Stimulated activated naive B cell treated with anti-CD40 and anti-IgM and Interleukin-4, amounts not matched to agents 10 μg/mL and 1 μg/mL and 100 μg/mL, for 72 hours (primary cell): ENCODE measurements at regions not wholly inside any gene's neighbourhood (a gene's known extent, or its start where the extent isn't known, plus 50 kb on each side); places are given as distances from the start of the nearest gene placed in this dataset.
"Not testable (repeated sequence)": the region's sequence is repeated elsewhere in the genome, so short reads cannot be mapped to it uniquely, and the experiment has no call there.

Experiments used
- ATAC-seq, 2 donors: fragments of 150-1000 bp; cut with Tn5 transposase; replicated peaks; 2 replicates each; pipeline ENCODE4 v1.10.0; 2021; ENCODE audit warnings: moderate library complexity in 1 of 2
- DNase-seq: peaks from one replicate; pipeline ENCODE4 v3.0.0; 2021
- H3K27ac Mint-ChIP-seq: one replicate; pipeline ENCODE4 v1.8.0; 2022; ENCODE audit warnings: mild to moderate bottlenecking, mixed read lengths
- H3K27me3 Mint-ChIP-seq, 2 donors: one replicate each; pipeline ENCODE4 v1.8.0; 2022; ENCODE audit warnings: mixed read lengths in 2 of 2
- H3K36me3 Mint-ChIP-seq, 2 donors: one replicate each; pipeline ENCODE4 v1.8.0; 2022; ENCODE audit warnings: mixed read lengths in 2 of 2, mild to moderate bottlenecking in 1 of 2
- H3K4me1 Mint-ChIP-seq, 2 donors: one replicate each; pipeline ENCODE4 v1.8.0; 2022; ENCODE audit warnings: mixed read lengths in 2 of 2, mild to moderate bottlenecking in 1 of 2
- H3K4me3 Mint-ChIP-seq, 2 donors: one replicate each; pipeline ENCODE4 v1.8.0; 2022; ENCODE audit warnings: mild to moderate bottlenecking in 2 of 2, mixed read lengths in 2 of 2, moderate library complexity in 1 of 2
- H3K9me3 Mint-ChIP-seq, 2 donors: one replicate each; pipeline ENCODE4 v1.8.0; 2022; ENCODE audit warnings: mixed read lengths in 2 of 2, mild to moderate bottlenecking in 1 of 2

GRCh38 chr2:89888693-89889092, 1197.2 kb downstream of the RPIA start:
- not testable (repeated sequence) for DNase-seq, H3K4me1 Mint-ChIP-seq, ATAC-seq, H3K36me3 Mint-ChIP-seq, H3K4me3 Mint-ChIP-seq, H3K9me3 Mint-ChIP-seq, H3K27me3 Mint-ChIP-seq, H3K27ac Mint-ChIP-seq

- not testable (repeated sequence) for H3K9me3 Mint-ChIP-seq
Observed at GRCh38 chr2:89890185-89890773, 1198.8 kb downstream of the RPIA start.

DNA sequence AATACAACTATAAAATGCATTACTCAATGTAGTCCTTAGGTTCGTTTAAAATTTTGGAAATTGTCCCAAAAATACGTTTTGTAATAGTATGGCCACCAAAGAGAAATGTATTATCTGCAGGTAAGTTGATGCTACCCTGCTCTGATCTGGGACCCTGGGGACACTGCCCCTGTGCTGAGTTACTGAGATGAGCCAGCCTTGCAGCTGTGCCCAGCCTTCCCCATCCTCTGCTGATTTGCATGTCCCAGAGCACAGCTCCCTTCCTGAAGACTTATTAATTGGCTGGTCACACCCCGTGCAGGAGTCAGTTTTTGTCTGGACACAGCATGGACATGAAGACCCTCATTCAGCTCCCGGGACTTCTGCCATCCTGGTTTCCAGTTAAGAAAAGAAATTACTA, 1203.5 kb downstream of the RPIA start:
- H3K9me3 Mint-ChIP-seq, H3K27ac Mint-ChIP-seq, H3K4me1 Mint-ChIP-seq, H3K4me3 Mint-ChIP-seq, H3K27me3 Mint-ChIP-seq, DNase-seq, H3K36me3 Mint-ChIP-seq: not testable (repeated sequence)
- peak; percentile 34 to 68 for ATAC-seq

More at GRCh38 chr2:89890185-89890773, 1198.8 kb downstream of the RPIA start:
- DNase-seq, H3K4me1 Mint-ChIP-seq, H3K4me3 Mint-ChIP-seq, H3K27me3 Mint-ChIP-seq, H3K36me3 Mint-ChIP-seq, H3K27ac Mint-ChIP-seq: not testable (repeated sequence)
- ATAC-seq, result peak; percentile 34 to 77

DNA sequence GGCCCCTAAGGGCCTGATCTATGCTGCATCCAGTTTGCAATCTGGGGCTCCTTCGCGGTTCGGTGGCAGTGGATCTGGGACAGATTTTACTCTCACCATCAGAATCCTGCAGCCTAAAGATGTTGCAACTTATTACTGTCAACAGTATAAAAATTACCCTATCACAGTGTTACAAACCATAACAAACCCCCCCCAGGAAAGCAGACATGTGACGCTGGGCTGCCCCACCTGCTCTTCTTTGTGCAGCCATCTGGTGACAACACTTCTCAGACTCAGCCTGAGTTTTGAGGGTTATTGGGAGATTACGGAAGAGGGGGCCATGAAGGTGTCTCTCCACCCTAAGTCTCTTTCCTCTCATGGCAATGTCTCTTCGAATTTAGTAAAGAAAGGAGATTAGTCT, 1204.2 kb downstream of the RPIA start:
- H3K4me3 Mint-ChIP-seq, result not testable (repeated sequence)

GRCh38 chr2:89927018-89927417, 1235.5 kb downstream of the RPIA start:
- not testable (repeated sequence) for H3K9me3 Mint-ChIP-seq, ATAC-seq

More for the DNA sequence above, 1204.2 kb downstream of the RPIA start:
- ATAC-seq, result peak in 1 of 2 donors; percentile 46
- H3K27me3 Mint-ChIP-seq, DNase-seq, H3K4me1 Mint-ChIP-seq, H3K36me3 Mint-ChIP-seq, H3K27ac Mint-ChIP-seq, H3K9me3 Mint-ChIP-seq: not testable (repeated sequence)

DNA sequence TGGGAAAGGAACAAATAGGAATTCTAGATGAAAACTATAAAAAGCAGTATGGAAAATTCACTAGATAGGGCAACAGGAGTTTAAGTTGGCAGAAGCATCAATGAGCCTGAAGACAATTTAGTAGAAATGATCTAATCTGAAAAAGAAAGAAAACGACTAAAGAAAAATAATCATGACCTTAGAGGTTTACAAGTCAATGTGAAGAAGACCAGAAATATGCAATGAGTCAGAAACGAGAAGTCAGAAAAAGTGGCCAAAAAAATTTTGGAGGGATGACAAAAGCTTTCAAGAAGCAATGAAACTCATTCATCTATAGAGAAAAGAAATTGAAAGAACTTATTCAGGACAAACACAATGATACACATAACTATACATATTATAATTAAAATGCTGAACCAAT, 1244.0 kb downstream of the RPIA start:
- not testable (repeated sequence) for H3K9me3 Mint-ChIP-seq, H3K27ac Mint-ChIP-seq, ATAC-seq, H3K4me3 Mint-ChIP-seq, DNase-seq, H3K36me3 Mint-ChIP-seq, H3K27me3 Mint-ChIP-seq
- H3K4me1 Mint-ChIP-seq, result peaks cover 11 to 19% of the 10 kb centered on the region in 2 donors

More at GRCh38 chr2:89927018-89927417, 1235.5 kb downstream of the RPIA start:
- not testable (repeated sequence) for H3K4me1 Mint-ChIP-seq, H3K27ac Mint-ChIP-seq, H3K36me3 Mint-ChIP-seq, DNase-seq, H3K4me3 Mint-ChIP-seq, H3K27me3 Mint-ChIP-seq

DNA sequence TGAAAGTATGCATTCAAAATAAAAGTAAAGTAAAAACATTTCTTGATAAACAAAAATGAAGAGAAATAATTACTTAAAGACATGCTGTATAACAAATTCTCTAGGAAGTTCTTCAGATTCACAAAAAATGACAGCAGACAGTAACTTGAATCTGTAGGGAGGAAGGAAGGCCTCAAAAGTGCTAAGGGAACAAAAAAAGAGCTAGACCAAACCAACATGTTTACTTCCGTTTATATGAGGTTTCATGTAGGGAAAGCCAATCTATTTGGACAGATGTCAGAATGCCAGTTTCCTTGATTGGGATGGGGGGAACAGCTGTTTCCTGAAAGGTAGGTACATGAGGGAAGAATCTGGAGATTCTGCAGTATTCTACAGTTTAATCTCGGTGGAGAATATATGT, 1244.5 kb downstream of the RPIA start:
- H3K27me3 Mint-ChIP-seq, H3K9me3 Mint-ChIP-seq, H3K4me3 Mint-ChIP-seq, DNase-seq, ATAC-seq, H3K36me3 Mint-ChIP-seq, H3K27ac Mint-ChIP-seq: not testable (repeated sequence)
- H3K4me1 Mint-ChIP-seq, result peaks cover 11 to 19% of the 10 kb centered on the region in 2 donors

GRCh38 chr2:89936559-89936958, 1245.1 kb downstream of the RPIA start:
- not testable (repeated sequence) for H3K27me3 Mint-ChIP-seq, H3K4me3 Mint-ChIP-seq, H3K36me3 Mint-ChIP-seq, H3K9me3 Mint-ChIP-seq, H3K27ac Mint-ChIP-seq
- H3K4me1 Mint-ChIP-seq, result peaks cover 11 to 19% of the 10 kb centered on the region in 2 donors
- ATAC-seq (peak; percentile 43 to 63), DNase-seq (peak; percentile 8)

GRCh38 chr2:89938756-89939155, 1247.3 kb downstream of the RPIA start:
- not testable (repeated sequence) for H3K36me3 Mint-ChIP-seq, H3K9me3 Mint-ChIP-seq, H3K27ac Mint-ChIP-seq, H3K27me3 Mint-ChIP-seq, H3K4me3 Mint-ChIP-seq
- peak; percentile 32 for DNase-seq
- H3K4me1 Mint-ChIP-seq, result peaks cover 11 to 19% of the 10 kb centered on the region in 2 donors
- ATAC-seq, result peak; percentile 99

DNA sequence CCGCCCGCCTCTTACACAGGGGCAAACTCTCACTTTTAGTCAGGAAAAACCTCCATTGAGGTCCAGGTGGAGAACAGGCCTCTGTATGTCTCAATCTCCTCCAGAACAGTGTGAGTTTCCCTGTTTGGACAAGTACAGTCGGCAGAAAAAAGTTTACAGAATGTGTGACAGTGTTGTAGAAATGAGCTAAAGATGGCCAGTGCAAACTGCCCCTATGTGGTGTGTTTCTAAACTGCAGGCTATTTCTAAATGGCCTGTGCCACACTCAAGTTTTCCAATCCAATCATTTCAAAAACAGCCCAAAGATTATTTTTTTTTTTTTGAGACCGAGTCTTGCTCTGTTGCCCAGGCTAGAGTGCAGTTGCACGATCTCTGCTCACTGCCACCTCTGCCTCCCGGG, 1252.8 kb downstream of the RPIA start:
- H3K27me3 Mint-ChIP-seq, DNase-seq, H3K36me3 Mint-ChIP-seq, H3K9me3 Mint-ChIP-seq, H3K4me3 Mint-ChIP-seq, H3K4me1 Mint-ChIP-seq, H3K27ac Mint-ChIP-seq: not testable (repeated sequence)
- ATAC-seq, result peak; percentile 33 to 45

- H3K4me1 Mint-ChIP-seq, H3K4me3 Mint-ChIP-seq, H3K9me3 Mint-ChIP-seq, DNase-seq, H3K36me3 Mint-ChIP-seq, H3K27me3 Mint-ChIP-seq, H3K27ac Mint-ChIP-seq: not testable (repeated sequence)
- peak; percentile 47 to 48 for ATAC-seq
Observed at GRCh38 chr2:89945004-89945616, 1253.6 kb downstream of the RPIA start.

GRCh38 chr2:89947208-89947815, 1255.8 kb downstream of the RPIA start:
- not testable (repeated sequence) for DNase-seq, H3K36me3 Mint-ChIP-seq, H3K4me1 Mint-ChIP-seq, H3K27ac Mint-ChIP-seq, H3K9me3 Mint-ChIP-seq, H3K4me3 Mint-ChIP-seq, H3K27me3 Mint-ChIP-seq
- peak in 1 of 2 donors; percentile 17 for ATAC-seq

- peak; percentile 65 to 70 for ATAC-seq
- H3K36me3 Mint-ChIP-seq, H3K4me1 Mint-ChIP-seq, H3K27ac Mint-ChIP-seq, DNase-seq, H3K27me3 Mint-ChIP-seq, H3K9me3 Mint-ChIP-seq: not testable (repeated sequence)
- peak overlapping the region in 1 of 2 donors; percentile 13 for H3K4me3 Mint-ChIP-seq
Observed at GRCh38 chr2:89948102-89948501, 1256.6 kb downstream of the RPIA start.

- not testable (repeated sequence) for H3K9me3 Mint-ChIP-seq, DNase-seq, H3K36me3 Mint-ChIP-seq, H3K4me3 Mint-ChIP-seq, H3K27me3 Mint-ChIP-seq, H3K4me1 Mint-ChIP-seq, H3K27ac Mint-ChIP-seq
- ATAC-seq, result peak; percentile 42 to 61
Observed at GRCh38 chr2:89950807-89951206, 1259.3 kb downstream of the RPIA start.

- H3K27ac Mint-ChIP-seq, DNase-seq, H3K4me3 Mint-ChIP-seq, H3K9me3 Mint-ChIP-seq, H3K4me1 Mint-ChIP-seq, H3K36me3 Mint-ChIP-seq, H3K27me3 Mint-ChIP-seq: not testable (repeated sequence)
- ATAC-seq, result peak; percentile 49 to 59
Observed at GRCh38 chr2:89957236-89957635, 1265.8 kb downstream of the RPIA start.
